LNCaP clone FGC (cell line): ENCODE measurements at regions not wholly inside any gene's neighbourhood (a gene's known extent, or its start where the extent isn't known, plus 50 kb on each side); places are given as distances from the start of the nearest gene placed in this dataset.

Experiments
- DNase-seq: peaks from one replicate; pipeline ENCODE4 v3.0.0-alpha.2; 2011; ENCODE audit warnings: low read depth
- H3K4me3 ChIP-seq: 2 replicates; pipeline ENCODE4 v1.5.1; 2011; ENCODE audit warnings: mild to moderate bottlenecking, low read depth, low read length, control low read depth
- TF ChIP-seq, protein P1 (sequence below): IDR thresholded peaks from 2 replicates; pipeline ENCODE4 v1.5.1; 2012; ENCODE audit warnings: mild to moderate bottlenecking; ENCODE audit not compliant: control insufficient read depth, insufficient read depth; ENCODE audit errors: extremely low read depth

DNA sequence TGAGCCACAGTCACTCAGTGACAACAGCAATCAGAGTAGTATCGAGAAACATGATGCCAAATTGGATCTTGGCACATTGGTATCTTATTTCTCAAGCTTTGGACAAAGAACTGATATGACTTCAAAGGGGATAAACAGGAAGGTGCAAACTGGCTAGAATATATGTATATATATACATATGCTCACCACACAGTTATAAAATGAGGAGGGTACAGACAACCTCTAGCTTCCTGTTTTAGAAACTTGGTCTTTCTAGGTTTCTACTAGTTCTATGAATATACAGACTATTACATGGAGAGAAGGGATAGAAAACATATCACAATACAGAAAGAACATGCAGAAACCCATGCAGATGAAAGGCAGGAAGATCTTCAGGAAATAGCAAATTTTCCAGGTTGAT is 292.1 kb upstream of the SNX7 start:
- H3K4me3 ChIP-seq = no peak overlapping the region
- no peak for DNase-seq
- TF ChIP-seq, protein P1, sequence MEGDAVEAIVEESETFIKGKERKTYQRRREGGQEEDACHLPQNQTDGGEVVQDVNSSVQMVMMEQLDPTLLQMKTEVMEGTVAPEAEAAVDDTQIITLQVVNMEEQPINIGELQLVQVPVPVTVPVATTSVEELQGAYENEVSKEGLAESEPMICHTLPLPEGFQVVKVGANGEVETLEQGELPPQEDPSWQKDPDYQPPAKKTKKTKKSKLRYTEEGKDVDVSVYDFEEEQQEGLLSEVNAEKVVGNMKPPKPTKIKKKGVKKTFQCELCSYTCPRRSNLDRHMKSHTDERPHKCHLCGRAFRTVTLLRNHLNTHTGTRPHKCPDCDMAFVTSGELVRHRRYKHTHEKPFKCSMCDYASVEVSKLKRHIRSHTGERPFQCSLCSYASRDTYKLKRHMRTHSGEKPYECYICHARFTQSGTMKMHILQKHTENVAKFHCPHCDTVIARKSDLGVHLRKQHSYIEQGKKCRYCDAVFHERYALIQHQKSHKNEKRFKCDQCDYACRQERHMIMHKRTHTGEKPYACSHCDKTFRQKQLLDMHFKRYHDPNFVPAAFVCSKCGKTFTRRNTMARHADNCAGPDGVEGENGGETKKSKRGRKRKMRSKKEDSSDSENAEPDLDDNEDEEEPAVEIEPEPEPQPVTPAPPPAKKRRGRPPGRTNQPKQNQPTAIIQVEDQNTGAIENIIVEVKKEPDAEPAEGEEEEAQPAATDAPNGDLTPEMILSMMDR = no peak

DNA sequence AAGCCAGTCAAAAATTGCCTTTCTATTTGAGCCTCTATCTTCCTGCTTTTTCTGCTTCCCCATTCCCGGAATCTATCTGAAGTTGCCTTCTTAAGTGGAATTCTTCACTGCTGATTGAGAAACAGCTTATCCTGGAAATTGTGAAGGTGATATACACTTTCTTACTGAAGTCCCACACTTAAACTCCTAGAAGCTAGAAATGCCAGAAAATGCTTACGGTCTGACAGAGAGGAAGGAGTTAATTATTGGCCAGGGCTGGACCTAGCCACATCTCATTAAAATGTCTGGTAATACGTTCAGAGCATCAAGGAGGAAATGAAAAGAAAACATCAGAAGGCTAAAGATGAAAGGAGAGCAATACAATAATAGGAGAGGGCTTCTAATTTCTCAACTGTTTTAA is 292.5 kb upstream of the SNX7 start:
- H3K4me3 ChIP-seq = no peak overlapping the region
- TF ChIP-seq, protein P1 = no peak
- no peak for DNase-seq

DNA sequence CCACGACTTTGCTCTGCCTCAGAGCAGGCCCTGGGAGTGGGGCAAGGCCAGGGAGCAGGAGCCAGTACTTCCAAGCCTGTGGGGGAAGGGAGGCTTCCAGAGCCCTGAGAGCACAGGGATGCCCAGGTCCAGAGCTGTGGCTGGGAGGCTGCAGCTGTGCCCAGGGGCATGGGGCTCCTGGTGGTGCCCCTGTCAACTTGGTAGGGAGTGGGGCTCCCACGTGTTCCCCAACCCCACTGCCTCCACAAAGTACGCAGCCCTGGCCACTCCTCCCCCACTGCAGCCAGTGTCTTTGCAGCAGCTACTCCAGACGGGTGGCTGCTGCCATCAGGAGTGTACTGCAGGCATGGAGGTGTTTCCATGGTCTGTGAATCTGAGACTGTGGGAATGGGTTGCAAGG is 294.1 kb upstream of the SNX7 start:
- H3K4me3 ChIP-seq = no peak overlapping the region
- no peak for DNase-seq
- TF ChIP-seq, protein P1 = no peak

DNA sequence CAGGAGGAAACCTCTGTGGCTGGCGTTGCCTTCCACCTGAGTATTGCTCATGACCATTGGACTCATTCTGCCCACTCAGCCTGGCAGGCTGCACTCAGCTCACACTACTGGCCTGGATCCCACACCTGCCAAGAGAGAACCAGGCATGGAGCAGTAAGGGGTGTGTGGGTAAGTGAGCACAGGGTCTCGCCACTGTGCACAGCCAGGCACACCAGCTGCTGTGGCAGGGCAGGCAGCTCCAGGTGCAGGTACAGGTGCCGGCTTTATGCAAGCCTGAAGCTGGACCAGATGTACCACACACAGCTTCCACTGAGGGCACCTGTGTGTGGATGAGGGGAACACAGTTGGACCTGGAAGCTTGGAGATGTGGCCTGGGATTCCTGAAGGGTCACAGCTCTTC is 295.2 kb upstream of the SNX7 start:
- H3K4me3 ChIP-seq = no peak overlapping the region
- TF ChIP-seq, protein P1 = no peak
- DNase-seq = no peak

DNA sequence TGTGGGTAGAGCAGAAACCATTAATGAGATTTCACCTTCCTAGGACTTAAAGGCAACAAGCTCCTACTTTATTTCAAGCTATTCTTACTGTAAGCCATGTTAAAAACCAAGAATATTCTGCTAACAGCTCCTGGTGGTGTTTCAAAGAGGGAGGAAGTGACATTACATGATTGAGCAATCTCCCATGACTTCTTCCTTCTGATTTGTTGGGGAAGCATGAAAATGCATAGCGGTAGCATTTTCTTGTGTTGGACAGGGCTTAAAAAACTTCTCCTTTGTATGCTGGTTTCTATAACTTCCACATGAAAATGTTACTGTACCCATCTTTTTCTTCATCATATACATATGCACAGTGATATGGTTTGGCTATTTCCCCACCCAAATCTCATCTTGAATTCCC is 297.0 kb upstream of the SNX7 start:
- TF ChIP-seq, protein P1 = no peak

DNA sequence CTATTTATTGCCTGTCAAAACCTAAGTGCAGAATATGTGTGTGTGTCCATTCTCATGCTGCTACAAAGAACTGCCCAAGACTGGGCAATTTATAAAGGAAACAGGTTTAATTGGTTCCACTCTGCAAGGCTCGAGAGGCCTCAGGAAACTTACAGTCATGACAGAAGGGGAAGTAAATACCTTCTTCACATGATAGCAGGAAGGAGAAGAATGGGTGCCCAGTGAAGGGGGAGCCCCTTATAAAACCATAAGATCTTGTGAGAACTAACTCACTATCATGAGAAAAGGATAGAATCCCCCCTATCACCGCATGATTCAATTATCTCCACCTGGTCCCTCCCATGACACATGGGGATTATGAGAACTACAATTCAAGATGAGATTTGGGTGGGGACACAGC is 300.7 kb upstream of the SNX7 start:
- no peak for DNase-seq
- TF ChIP-seq, protein P1 = no peak
- H3K4me3 ChIP-seq = no peak overlapping the region

More for the DNA sequence above, 297.0 kb upstream of the SNX7 start:
- no peak for DNase-seq
- no peak overlapping the region for H3K4me3 ChIP-seq

DNA sequence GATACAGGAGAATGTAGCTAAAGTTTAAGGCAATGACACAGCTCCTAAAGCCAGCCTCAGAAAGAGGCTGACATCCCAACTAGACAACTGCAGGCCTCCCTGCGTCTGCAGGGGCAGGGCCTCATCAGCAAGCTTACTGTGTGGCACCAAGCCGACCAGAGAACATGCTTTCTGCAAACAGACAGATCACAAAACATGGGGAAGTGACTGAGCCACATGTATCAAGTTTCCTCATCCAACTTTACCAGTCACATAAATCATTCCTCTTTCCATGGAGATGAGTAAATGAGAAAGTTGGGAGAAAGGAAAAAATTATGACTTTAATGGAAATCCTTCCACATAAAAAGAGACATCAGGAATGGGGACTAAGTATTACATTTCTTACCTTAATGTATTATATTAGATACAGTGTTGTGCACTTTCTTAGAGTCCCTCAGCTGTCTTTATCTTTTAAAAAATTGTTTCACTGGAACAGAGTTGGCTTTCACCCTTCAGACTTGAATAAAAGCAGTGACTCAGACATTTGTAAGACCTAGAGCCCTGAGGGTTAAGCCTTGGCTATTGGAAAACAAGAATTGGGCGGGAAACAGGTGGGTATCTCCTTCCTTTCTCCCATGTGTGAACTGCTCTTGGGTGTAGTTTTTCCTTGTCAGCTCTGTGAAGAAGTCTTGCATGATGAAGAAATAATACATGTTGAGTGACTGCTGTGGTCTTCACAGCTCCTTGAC is 305.7 kb upstream of the SNX7 start:
- DNase-seq = no peak
- TF ChIP-seq, protein P1 = no peak
- H3K4me3 ChIP-seq = no peak overlapping the region
